ENCODE measurements at regions not wholly inside any gene's neighbourhood (a gene's known extent, or its start where the extent isn't known, plus 50 kb on each side); places are given as distances from the start of the nearest gene placed in this dataset.

DNA sequence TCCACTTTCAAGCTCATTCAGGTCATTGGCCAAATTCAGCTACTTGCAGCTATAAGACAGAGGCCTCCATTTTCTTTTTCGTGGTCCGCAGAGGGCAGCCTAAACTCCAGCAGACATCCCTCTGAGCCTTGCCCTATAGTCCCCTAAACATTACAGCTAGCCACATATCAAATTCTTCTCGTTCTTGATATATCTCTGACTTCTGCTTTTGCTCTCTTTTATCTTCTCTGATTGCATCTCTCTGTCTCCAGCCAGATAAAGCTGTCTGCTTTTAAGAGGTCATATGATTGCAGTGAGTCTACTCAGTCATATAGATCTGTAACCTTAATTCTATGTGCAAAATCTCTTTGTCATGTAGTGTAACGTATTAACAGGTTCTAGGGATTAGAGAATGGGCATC, 358.4 kb upstream of the RGS17 start:
- no peaks in the 10 kb centered on the region for H3K4me1 Mint-ChIP-seq
- ChIA-PET CTCF (no interaction called here), POLR2A (no interaction called here)
- no peak overlapping the region for H3K4me3 ChIP-seq (ENCODE audit: control extremely low read depth in 1 of 5, extremely low read depth in 1 of 5, insufficient read depth in 1 of 5, low read depth in 2 of 5, low read length in 4 of 5)
- WGBS (ENCODE audit: insufficient coverage) = 91% methylated on average over 2 of the region's 4 CpGs
- no peak overlapping the region for H3K27ac ChIP-seq (ENCODE audit: low read length in 2 of 2)
- H3K4me2 ChIP-seq (replicated peaks; ENCODE audit: low read depth, low read length, poor library complexity, severe bottlenecking) = no peak overlapping the region
- intact Hi-C loops (cut with micrococcal nuclease) = no loop called here
- no peak overlapping the region for H2AFZ ChIP-seq (ENCODE audit: insufficient read depth, low read depth, low read length, poor library complexity, severe bottlenecking)
- no peaks in the 10 kb centered on the region for H3K9me3 ChIP-seq (ENCODE audit: control extremely low read depth in 1 of 3, control insufficient read depth in 2 of 3, insufficient read depth in 1 of 3, low read length in 2 of 3)
- no peaks in the 10 kb centered on the region for H3K79me2 ChIP-seq (ENCODE audit: control insufficient read depth, insufficient read depth, low read length)
- no peak overlapping the region for H3K27ac Mint-ChIP-seq
- H3K9ac ChIP-seq (ENCODE audit: low read length) = no peak overlapping the region
- ATAC-seq (ENCODE audit: low read depth) (no peak), DNase-seq (no peak)
- H3K4me3 Mint-ChIP-seq = no peak overlapping the region
- H3K9me3 Mint-ChIP-seq (ENCODE audit: insufficient read depth) = peaks cover 3% of the 10 kb centered on the region
- TF ChIP-seq, protein P1, sequence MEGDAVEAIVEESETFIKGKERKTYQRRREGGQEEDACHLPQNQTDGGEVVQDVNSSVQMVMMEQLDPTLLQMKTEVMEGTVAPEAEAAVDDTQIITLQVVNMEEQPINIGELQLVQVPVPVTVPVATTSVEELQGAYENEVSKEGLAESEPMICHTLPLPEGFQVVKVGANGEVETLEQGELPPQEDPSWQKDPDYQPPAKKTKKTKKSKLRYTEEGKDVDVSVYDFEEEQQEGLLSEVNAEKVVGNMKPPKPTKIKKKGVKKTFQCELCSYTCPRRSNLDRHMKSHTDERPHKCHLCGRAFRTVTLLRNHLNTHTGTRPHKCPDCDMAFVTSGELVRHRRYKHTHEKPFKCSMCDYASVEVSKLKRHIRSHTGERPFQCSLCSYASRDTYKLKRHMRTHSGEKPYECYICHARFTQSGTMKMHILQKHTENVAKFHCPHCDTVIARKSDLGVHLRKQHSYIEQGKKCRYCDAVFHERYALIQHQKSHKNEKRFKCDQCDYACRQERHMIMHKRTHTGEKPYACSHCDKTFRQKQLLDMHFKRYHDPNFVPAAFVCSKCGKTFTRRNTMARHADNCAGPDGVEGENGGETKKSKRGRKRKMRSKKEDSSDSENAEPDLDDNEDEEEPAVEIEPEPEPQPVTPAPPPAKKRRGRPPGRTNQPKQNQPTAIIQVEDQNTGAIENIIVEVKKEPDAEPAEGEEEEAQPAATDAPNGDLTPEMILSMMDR (IDR thresholded peaks at IDR 0.05) = no peak
- TF ChIP-seq EZH2 (IDR thresholded peaks at IDR 0.05; ENCODE audit: borderline replicate concordance, insufficient read depth, low read depth, low read length, poor library complexity, severe bottlenecking) = no peak
- no peaks in the 10 kb centered on the region for H3K4me1 ChIP-seq (ENCODE audit: control insufficient read depth in 2 of 2, insufficient read depth in 2 of 2, low read length in 2 of 2)
- H3K36me3 ChIP-seq (replicated peaks in 1 of 2; ENCODE audit: control extremely low read depth in 1 of 2, control insufficient read depth in 1 of 2, extremely low read depth in 1 of 2, insufficient read depth in 2 of 2, low read length in 1 of 2) = no peaks in the 10 kb centered on the region
- H3K27me3 Mint-ChIP-seq = no peaks in the 10 kb centered on the region
- H3K27me3 ChIP-seq (replicated peaks in 1 of 4; ENCODE audit: control extremely low read depth in 1 of 4, control insufficient read depth in 3 of 4, insufficient read depth in 4 of 4, low read length in 3 of 4) = no peaks in the 10 kb centered on the region
- no peaks in the 10 kb centered on the region for H4K20me1 ChIP-seq (ENCODE audit: control insufficient read depth, insufficient read depth, low read length, poor library complexity, severe bottlenecking)

GRCh38 chr6:153488267-153488666, 357.2 kb upstream of the RGS17 start:
- WGBS (ENCODE audit: insufficient coverage) = no CpG with 5 or more reads among the region's 1 CpG
- TF ChIP-seq, protein P1 (IDR thresholded peaks at IDR 0.05) = no peak
- no peak for TF ChIP-seq EZH2 (IDR thresholded peaks at IDR 0.05; ENCODE audit: borderline replicate concordance, insufficient read depth, low read depth, low read length, poor library complexity, severe bottlenecking)

More at GRCh38 chr6:153488267-153488666, 357.2 kb upstream of the RGS17 start:
- Histone ChIP-seq H4K20me1 (ENCODE audit: control insufficient read depth, insufficient read depth, low read length, poor library complexity, severe bottlenecking) (no peaks in the 10 kb centered on the region), H3K27me3 (replicated peaks in 1 of 4; ENCODE audit: control extremely low read depth in 1 of 4, control insufficient read depth in 3 of 4, insufficient read depth in 4 of 4, low read length in 3 of 4) (no peaks in the 10 kb centered on the region), H3K9me3 (ENCODE audit: control extremely low read depth in 1 of 3, control insufficient read depth in 2 of 3, insufficient read depth in 1 of 3, low read length in 2 of 3) (no peaks in the 10 kb centered on the region), H3K79me2 (ENCODE audit: control insufficient read depth, insufficient read depth, low read length) (no peaks in the 10 kb centered on the region), H3K27ac (ENCODE audit: low read length in 2 of 2) (no peak overlapping the region), H2AFZ (ENCODE audit: insufficient read depth, low read depth, low read length, poor library complexity, severe bottlenecking) (no peak overlapping the region), H3K4me2 (replicated peaks; ENCODE audit: low read depth, low read length, poor library complexity, severe bottlenecking) (no peak overlapping the region), H3K36me3 (replicated peaks in 1 of 2; ENCODE audit: control extremely low read depth in 1 of 2, control insufficient read depth in 1 of 2, extremely low read depth in 1 of 2, insufficient read depth in 2 of 2, low read length in 1 of 2) (no peaks in the 10 kb centered on the region), H3K9ac (ENCODE audit: low read length) (no peak overlapping the region), H3K4me1 (ENCODE audit: control insufficient read depth in 2 of 2, insufficient read depth in 2 of 2, low read length in 2 of 2) (no peaks in the 10 kb centered on the region), H3K4me3 (ENCODE audit: control extremely low read depth in 1 of 5, extremely low read depth in 1 of 5, insufficient read depth in 1 of 5, low read depth in 2 of 5, low read length in 4 of 5) (no peak overlapping the region)
- intact Hi-C loops (cut with micrococcal nuclease) = no loop called here
- Mint-ChIP-seq H3K9me3 (ENCODE audit: insufficient read depth) (peaks cover 3% of the 10 kb centered on the region), H3K27me3 (no peaks in the 10 kb centered on the region), H3K4me3 (no peak overlapping the region), H3K27ac (no peak overlapping the region), H3K4me1 (no peaks in the 10 kb centered on the region)
- CTCF ChIA-PET = no interaction called here
- ATAC-seq (ENCODE audit: low read depth) (no peak), DNase-seq (no peak)
- POLR2A ChIA-PET = no interaction called here
